ENCODE measurements at regions not wholly inside any gene's neighbourhood (a gene's known extent, or its start where the extent isn't known, plus 50 kb on each side); places are given as distances from the start of the nearest gene placed in this dataset.

DNA sequence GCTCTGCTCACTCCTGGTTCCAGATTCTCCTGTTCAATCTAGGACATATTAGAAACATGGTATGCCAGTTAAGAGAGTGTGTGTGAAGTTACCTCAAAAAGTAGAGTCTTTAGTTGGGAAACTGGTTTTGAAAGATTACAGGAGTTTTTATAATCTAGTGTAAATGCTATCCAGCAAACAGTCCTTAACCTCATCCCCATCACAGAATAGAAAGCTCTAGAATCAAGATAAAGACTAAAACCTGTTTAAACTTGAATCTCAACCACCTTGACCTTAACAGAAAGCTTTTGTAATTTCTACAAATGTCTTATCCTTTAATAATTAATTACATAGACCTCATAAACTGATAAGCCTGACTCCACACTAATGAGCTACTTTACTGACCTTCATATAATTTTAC, 1288.7 kb upstream of the SORCS1 start:
- Mint-ChIP-seq H3K4me3 (no peak overlapping the region), H3K27me3 (ENCODE audit: low read depth) (no peaks in the 10 kb centered on the region), H3K4me1 (no peaks in the 10 kb centered on the region), H3K9me3 (peaks cover 4% of the 10 kb centered on the region; the same call in 1 of the 2 replicates), H3K27ac (no peak overlapping the region), H3K36me3 (no peaks in the 10 kb centered on the region)
- no peak for ATAC-seq
- ChIA-PET POLR2A (no interaction called here), CTCF (no interaction called here)
- DNase-seq (ENCODE audit: low spot score), result no peak
- TF ChIP-seq, protein P1, sequence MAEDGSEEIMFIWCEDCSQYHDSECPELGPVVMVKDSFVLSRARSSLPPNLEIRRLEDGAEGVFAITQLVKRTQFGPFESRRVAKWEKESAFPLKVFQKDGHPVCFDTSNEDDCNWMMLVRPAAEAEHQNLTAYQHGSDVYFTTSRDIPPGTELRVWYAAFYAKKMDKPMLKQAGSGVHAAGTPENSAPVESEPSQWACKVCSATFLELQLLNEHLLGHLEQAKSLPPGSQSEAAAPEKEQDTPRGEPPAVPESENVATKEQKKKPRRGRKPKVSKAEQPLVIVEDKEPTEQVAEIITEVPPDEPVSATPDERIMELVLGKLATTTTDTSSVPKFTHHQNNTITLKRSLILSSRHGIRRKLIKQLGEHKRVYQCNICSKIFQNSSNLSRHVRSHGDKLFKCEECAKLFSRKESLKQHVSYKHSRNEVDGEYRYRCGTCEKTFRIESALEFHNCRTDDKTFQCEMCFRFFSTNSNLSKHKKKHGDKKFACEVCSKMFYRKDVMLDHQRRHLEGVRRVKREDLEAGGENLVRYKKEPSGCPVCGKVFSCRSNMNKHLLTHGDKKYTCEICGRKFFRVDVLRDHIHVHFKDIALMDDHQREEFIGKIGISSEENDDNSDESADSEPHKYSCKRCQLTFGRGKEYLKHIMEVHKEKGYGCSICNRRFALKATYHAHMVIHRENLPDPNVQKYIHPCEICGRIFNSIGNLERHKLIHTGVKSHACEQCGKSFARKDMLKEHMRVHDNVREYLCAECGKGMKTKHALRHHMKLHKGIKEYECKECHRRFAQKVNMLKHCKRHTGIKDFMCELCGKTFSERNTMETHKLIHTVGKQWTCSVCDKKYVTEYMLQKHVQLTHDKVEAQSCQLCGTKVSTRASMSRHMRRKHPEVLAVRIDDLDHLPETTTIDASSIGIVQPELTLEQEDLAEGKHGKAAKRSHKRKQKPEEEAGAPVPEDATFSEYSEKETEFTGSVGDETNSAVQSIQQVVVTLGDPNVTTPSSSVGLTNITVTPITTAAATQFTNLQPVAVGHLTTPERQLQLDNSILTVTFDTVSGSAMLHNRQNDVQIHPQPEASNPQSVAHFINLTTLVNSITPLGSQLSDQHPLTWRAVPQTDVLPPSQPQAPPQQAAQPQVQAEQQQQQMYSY (CRISPR knock-in tag; IDR thresholded peaks at IDR 0.05), result no peak
- TF ChIP-seq, protein P2, sequence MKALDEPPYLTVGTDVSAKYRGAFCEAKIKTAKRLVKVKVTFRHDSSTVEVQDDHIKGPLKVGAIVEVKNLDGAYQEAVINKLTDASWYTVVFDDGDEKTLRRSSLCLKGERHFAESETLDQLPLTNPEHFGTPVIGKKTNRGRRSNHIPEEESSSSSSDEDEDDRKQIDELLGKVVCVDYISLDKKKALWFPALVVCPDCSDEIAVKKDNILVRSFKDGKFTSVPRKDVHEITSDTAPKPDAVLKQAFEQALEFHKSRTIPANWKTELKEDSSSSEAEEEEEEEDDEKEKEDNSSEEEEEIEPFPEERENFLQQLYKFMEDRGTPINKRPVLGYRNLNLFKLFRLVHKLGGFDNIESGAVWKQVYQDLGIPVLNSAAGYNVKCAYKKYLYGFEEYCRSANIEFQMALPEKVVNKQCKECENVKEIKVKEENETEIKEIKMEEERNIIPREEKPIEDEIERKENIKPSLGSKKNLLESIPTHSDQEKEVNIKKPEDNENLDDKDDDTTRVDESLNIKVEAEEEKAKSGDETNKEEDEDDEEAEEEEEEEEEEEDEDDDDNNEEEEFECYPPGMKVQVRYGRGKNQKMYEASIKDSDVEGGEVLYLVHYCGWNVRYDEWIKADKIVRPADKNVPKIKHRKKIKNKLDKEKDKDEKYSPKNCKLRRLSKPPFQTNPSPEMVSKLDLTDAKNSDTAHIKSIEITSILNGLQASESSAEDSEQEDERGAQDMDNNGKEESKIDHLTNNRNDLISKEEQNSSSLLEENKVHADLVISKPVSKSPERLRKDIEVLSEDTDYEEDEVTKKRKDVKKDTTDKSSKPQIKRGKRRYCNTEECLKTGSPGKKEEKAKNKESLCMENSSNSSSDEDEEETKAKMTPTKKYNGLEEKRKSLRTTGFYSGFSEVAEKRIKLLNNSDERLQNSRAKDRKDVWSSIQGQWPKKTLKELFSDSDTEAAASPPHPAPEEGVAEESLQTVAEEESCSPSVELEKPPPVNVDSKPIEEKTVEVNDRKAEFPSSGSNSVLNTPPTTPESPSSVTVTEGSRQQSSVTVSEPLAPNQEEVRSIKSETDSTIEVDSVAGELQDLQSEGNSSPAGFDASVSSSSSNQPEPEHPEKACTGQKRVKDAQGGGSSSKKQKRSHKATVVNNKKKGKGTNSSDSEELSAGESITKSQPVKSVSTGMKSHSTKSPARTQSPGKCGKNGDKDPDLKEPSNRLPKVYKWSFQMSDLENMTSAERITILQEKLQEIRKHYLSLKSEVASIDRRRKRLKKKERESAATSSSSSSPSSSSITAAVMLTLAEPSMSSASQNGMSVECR (CRISPR knock-in tag; IDR thresholded peaks at IDR 0.05; ENCODE audit: borderline replicate concordance), result no peak
- TF ChIP-seq, protein P3, sequence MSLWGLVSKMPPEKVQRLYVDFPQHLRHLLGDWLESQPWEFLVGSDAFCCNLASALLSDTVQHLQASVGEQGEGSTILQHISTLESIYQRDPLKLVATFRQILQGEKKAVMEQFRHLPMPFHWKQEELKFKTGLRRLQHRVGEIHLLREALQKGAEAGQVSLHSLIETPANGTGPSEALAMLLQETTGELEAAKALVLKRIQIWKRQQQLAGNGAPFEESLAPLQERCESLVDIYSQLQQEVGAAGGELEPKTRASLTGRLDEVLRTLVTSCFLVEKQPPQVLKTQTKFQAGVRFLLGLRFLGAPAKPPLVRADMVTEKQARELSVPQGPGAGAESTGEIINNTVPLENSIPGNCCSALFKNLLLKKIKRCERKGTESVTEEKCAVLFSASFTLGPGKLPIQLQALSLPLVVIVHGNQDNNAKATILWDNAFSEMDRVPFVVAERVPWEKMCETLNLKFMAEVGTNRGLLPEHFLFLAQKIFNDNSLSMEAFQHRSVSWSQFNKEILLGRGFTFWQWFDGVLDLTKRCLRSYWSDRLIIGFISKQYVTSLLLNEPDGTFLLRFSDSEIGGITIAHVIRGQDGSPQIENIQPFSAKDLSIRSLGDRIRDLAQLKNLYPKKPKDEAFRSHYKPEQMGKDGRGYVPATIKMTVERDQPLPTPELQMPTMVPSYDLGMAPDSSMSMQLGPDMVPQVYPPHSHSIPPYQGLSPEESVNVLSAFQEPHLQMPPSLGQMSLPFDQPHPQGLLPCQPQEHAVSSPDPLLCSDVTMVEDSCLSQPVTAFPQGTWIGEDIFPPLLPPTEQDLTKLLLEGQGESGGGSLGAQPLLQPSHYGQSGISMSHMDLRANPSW (CRISPR knock-in tag; conservative IDR thresholded peaks at IDR 0.05; ENCODE audit: low read depth), result no peak
- no peak for TF ChIP-seq ESRRA (CRISPR knock-in tag; IDR thresholded peaks at IDR 0.05; ENCODE audit: borderline replicate concordance)
- TF ChIP-seq, protein P4, sequence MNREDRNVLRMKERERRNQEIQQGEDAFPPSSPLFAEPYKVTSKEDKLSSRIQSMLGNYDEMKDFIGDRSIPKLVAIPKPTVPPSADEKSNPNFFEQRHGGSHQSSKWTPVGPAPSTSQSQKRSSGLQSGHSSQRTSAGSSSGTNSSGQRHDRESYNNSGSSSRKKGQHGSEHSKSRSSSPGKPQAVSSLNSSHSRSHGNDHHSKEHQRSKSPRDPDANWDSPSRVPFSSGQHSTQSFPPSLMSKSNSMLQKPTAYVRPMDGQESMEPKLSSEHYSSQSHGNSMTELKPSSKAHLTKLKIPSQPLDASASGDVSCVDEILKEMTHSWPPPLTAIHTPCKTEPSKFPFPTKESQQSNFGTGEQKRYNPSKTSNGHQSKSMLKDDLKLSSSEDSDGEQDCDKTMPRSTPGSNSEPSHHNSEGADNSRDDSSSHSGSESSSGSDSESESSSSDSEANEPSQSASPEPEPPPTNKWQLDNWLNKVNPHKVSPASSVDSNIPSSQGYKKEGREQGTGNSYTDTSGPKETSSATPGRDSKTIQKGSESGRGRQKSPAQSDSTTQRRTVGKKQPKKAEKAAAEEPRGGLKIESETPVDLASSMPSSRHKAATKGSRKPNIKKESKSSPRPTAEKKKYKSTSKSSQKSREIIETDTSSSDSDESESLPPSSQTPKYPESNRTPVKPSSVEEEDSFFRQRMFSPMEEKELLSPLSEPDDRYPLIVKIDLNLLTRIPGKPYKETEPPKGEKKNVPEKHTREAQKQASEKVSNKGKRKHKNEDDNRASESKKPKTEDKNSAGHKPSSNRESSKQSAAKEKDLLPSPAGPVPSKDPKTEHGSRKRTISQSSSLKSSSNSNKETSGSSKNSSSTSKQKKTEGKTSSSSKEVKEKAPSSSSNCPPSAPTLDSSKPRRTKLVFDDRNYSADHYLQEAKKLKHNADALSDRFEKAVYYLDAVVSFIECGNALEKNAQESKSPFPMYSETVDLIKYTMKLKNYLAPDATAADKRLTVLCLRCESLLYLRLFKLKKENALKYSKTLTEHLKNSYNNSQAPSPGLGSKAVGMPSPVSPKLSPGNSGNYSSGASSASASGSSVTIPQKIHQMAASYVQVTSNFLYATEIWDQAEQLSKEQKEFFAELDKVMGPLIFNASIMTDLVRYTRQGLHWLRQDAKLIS (CRISPR knock-in tag; IDR thresholded peaks at IDR 0.05; ENCODE audit: borderline replicate concordance), result no peak
- no peak for TF ChIP-seq EMX1 (CRISPR knock-in tag; IDR thresholded peaks at IDR 0.05)
- TF ChIP-seq ZNF263 (CRISPR knock-in tag; IDR thresholded peaks at IDR 0.05; ENCODE audit: low read depth), result no peak
- no peak for TF ChIP-seq MYBL2 (CRISPR knock-in tag; IDR thresholded peaks at IDR 0.05)
- TF ChIP-seq, protein P5, sequence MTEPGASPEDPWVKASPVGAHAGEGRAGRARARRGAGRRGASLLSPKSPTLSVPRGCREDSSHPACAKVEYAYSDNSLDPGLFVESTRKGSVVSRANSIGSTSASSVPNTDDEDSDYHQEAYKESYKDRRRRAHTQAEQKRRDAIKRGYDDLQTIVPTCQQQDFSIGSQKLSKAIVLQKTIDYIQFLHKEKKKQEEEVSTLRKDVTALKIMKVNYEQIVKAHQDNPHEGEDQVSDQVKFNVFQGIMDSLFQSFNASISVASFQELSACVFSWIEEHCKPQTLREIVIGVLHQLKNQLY (CRISPR knock-in tag; IDR thresholded peaks at IDR 0.05), result no peak
- no peak for TF ChIP-seq RELA (CRISPR knock-in tag; IDR thresholded peaks at IDR 0.05; ENCODE audit: borderline replicate concordance)
- TF ChIP-seq GABPB1 (CRISPR knock-in tag; IDR thresholded peaks at IDR 0.05), result no peak
- TF ChIP-seq, protein P6, sequence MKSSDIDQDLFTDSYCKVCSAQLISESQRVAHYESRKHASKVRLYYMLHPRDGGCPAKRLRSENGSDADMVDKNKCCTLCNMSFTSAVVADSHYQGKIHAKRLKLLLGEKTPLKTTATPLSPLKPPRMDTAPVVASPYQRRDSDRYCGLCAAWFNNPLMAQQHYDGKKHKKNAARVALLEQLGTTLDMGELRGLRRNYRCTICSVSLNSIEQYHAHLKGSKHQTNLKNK (CRISPR knock-in tag; IDR thresholded peaks at IDR 0.05), result no peak

All from WTC11 (cell line).